GM19397 (cell line): ENCODE measurements at regions not wholly inside any gene's neighbourhood (a gene's known extent, or its start where the extent isn't known, plus 50 kb on each side); places are given as distances from the start of the nearest gene placed in this dataset.
"Not testable (repeated sequence)": the region's sequence is repeated elsewhere in the genome, so short reads cannot be mapped to it uniquely, and the experiment has no call there.

Source experiments
- ATAC-seq: cut with Tn5 transposase; IDR thresholded peaks from one replicate; pipeline ENCODE4 v1.9.1; 2021; ENCODE audit warnings: mild to moderate bottlenecking, moderate library complexity; ENCODE audit not compliant: unreplicated experiment

DNA sequence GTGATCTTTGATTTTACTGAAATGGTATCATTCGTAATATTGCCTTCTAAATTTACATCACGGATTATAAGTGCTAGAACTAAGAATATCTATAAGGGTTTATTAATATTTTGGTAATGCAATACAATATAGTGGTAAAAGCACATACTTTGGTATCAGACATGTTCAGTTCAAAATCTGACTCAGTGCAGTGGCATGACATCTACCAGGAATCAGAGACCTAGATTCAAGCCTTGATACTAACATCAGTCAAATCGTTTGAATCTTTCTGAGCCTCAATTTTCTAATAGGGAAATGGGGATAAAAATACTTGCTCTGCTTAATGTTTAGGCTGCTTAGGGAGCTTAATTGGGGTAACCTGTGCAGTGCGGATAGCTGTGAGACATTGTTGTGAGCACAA lies 488.0 kb downstream of the BCKDHB start:
- ATAC-seq, result no peak

DNA sequence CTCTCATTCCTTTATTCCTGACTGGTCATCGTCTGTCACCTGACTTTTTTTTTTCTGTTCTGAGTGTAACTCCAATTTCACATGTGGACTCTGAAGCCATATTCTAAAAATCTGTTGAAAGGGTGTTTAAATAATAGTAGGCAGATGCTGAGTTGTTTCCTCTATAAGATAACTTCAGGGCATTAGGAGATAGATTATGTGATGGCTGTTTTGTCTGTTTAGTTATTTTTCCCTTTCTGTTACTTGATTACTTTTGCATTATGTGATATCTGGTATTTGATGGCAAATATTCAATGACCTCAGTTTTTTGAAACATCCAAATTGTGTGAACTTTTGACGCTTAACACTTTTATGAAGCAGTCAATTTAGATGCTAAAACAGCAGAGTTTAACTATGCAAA lies 486.0 kb downstream of the BCKDHB start:
- ATAC-seq, result no peak

DNA sequence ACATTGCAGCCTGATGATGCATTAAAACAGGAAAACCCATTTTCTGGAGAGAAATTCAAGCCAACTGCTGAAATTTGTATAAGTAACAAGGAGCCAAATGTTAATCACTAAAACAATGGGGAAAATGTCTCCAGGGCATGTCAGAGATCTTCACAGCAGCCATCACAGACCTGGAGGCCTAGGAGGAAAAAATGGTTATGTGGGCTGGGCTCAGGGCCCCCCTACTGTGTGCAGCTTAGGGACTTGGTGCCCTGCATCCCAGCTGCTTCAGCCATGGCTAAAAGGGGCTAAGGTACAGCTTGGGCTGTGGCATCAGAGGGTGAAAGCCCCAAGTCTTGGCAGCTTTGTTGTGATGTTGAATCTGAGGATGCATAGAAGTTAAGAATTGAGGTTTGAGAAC lies 479.8 kb downstream of the BCKDHB start:
- ATAC-seq, result no peak

DNA sequence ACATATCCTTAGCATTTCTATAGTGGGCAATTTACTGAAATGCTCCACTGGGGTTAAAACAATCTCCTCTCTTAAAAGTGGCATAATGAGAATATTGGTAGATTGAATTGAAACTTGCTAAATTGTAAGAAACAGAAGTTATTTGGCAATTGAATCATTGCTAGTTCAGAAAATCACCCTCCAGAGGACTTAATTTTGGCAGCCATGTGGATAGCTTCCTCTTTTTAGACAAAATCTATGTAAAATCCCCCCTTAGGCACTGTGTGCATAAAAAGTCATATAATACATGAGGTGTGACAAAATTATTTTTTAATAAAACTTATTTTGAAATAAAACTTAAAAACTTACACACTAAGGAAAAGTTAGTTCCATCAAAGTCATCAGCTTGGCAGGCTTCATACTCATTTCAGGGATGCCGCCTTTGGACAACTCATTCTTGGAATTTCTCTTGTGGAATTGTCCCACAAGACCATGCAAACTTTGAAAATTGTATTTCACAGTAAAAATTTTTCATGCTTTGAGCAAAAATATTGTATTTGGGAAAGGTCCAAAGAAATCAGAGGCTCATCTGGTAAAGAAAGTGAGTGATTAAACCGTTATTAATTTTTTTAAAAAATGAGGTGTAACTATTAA lies 473.0 kb downstream of the BCKDHB start:
- ATAC-seq, result no peak

DNA sequence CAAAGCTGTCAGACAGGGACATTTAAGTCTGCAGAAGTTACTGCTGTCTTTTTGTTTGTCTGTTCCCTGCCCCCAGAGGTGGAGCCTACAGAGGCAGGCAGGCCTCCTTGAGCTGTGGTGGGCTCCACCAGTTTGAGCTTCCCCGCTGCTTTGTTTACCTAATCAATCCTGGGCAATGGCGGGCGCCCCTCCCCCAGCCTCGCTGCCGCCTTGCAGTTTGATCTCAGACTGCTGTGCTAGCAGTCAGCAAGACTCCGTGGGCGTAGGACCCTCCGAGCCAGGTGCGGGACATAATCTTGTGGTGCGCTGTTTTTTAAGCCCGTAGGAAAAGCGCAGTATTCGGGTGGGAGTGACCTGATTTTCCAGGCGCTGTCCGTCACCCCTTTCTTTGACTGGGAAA lies 466.8 kb downstream of the BCKDHB start:
- not testable (repeated sequence) for ATAC-seq

DNA sequence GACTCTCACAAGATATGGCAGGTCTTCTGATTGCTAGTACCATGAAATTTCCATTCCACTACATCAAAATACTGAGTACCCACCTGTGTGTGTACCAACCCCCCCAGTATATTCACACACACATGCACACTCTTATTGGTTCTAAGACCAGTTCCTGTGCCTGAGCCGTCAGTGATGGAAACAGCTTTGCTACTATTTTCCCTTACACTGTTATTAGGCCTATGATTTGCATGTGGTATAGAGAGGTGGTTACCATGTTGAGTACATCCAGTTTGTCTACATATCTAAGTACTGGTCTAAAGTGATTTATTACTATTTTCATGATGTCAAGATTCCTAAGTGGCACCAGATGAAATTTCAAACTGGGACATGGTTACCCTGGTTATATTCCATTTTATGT lies 459.9 kb downstream of the BCKDHB start:
- peak; percentile 78 for ATAC-seq

DNA sequence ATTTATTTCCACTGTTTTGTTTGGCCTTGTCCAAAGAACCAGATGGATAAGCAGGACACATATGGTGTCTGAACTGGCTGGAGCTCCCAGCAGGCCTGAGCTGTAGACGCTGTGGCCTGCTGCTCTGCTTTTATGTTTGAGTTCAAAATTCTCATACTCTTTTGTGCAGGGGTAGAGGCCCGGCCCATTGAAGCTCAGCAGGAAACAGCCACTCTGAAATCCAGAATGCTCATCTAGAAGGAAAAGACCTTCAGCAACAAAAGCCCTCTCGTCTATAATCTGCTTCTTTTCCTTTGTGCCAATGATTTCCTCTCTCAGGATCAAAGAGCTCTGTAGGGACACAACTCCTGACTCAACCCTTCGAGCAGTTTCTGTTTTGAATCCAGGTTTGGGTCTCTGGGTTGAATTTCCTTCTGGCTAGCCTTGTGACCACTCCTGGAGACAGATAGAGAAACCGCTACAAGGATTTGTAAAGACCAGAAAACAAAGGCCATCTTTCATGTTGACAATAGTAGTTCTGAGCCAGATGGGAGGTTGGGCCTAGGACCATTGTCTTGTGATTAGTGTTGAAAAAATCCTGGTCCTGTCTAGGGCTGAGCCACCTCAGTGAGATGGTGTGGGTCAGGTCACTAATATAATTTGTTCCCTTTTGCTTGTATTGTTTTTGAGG lies 446.7 kb downstream of the BCKDHB start:
- no peak for ATAC-seq

DNA sequence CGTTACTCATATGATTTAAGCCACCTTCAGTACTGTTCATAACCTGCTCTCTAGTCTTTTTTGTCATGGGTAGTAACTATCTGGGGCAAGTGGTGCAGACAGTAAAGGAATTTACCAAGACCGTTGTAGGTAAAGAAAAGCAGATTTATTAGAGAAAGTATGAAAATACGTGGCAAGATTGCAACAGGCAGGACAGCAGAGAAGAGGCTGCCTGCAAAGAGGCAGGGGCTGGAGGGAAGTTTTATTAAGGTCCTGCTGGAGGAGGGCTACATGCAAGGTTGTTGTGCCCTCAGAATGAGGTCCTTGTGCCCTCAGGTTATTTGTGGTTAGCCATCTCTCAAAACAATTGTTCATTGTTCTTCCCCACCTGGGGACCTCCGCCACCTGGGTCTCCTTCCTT lies 444.3 kb downstream of the BCKDHB start:
- ATAC-seq, result no peak

DNA sequence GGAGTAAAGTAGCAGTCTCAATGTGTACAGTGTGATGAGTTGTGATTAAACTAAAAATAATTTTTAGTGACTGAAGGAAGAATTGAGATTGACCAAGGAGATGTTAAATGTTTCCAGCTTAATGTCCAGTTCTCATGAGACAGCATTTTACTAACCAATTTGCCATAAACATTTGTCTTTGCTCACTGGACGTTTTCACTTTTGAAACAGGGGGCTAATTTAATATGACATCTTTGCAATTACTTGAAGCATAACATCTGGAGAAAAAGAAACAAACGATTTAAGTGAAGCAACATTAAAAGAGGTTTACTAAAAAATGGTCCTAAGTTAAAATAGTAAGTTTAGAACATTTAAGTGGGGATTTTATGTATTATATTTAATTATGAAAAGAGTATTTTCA lies 443.8 kb downstream of the BCKDHB start:
- no peak for ATAC-seq

DNA sequence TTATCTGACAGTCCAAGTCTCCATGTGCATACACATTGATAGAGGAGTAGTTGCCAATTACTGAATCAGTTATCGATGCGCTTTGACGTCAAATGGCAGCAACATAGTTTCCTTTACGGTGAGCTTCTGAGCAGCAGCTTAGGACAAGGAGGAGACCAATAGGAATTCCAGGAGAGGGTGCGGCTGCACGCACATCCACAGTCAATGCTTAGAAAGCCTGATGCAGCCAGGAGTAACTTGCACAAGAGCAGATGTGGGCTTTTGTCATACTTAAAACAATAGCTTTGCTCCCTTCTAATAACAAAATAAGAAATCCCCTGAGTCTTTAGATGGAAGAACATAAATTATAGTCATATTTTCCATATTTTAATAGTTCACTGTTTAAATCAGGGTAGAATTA lies 442.1 kb downstream of the BCKDHB start:
- no peak for ATAC-seq

DNA sequence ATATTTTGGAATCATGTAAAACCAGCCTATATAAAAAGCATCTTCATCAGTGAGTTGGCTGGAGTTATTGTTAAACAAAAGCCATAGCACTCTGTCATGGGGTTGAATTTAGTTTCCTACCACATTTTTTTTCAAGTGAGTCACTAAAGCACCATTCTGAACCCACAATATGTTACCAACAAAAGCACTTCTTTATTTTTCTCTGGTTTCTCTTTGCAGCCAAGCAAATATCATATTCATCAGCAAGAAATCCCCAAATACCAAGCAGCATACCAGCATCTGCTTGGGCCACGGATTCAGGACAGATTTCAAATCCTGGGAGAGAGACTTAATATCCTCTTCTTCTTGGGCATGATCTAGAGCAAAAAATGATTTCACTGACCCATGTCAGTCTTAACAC lies 441.4 kb downstream of the BCKDHB start:
- ATAC-seq, result no peak

DNA sequence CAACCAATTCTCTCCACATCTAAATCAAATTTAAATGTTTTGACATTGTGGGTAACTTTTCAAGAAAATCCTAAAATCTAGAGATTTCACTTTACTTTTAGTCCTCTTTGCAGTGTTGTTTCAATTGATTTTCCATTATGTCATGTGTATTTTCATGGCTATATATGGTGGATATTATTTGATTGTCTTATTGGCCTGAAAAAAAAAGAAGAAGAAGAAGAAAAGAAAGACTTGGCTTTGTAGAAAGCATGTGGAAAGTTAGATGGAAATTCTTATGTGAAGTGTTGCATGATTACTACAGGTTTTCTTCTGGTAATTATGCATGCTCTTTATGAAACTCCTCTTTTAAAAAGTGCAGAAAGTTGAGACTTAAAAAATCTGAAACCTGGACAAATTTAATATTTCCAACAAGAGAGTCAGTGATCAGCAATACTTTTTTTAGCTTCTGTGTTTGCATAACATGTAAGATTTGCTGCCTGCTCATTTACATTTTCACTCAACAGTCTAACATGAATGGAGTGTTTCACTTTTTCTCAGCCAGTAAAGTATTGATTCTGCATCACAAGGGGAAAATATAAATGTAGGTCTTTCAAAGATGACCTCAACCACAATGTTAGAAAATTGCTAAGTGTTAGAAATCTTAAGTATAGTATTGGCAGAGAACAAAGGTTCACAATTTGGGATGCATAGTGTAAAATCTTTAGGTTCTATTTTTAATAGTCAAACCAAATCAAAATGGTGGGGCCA lies 438.7 kb downstream of the BCKDHB start:
- no peak for ATAC-seq

DNA sequence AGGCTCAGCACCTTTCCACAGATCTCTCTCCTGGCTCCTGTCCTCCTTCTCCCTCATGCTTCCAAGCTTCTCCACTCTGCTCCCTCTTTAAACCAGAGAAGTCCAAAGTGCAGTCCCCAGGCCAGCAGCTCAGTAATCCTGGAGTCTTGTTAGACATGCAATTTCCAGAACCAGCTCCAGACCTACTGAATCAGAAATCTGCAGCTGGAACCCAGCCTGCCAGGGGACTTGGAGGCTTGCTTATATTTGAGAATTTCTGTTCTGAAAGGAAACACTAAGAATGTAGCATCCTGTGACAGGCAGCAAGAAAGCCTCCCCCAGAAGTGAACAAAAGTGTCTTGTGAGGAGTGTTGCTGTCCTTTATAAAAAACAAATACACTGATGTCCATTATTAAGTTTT lies 438.1 kb downstream of the BCKDHB start:
- ATAC-seq, result no peak

DNA sequence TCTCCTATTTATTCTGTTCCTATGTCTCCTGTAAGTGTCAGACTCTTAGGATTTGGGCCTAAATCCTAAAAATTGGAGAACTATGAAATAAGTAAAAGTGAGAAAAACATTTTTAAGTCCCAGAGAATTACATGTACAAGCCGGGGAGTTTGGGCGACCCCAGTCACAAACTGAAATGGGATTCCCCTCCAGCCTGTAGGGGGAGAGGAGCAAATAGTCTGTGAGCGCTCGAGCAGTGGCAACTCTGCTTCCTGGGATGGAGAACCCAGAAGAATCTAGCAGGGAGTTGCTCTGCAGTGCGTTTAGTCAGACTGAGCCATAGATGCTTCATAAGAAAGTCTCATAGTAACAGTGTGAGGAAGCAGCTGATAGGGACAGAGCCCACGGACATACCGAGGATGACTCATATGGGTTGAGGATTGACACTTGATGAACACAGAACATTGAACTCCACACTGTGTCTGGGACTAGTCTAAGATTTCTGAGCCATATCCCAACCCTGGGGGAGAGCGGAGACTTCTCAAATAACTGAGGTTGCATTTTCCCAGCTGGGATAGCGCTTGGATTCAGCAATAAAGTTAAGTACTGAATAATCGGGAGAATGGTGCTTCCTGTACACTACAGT lies 437.2 kb downstream of the BCKDHB start:
- ATAC-seq, result no peak

DNA sequence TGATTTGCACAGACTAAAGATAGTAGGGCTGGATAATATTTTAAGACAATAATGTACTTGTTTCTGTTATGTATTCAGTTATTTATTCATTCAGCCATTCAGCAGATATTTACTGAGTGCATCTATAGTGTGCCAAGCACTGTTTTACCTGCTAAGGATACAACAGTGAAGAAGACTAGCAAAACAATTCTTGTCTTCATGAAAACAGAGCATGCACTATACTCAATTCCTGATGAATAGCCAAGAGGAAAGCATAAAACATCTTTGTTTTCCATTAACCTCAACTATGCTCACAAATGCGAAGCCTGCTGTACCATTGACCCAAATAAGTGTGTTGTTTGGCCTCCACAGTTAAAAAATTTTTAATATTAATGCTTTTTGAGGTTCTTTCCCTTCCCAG lies 436.7 kb downstream of the BCKDHB start:
- no peak for ATAC-seq

DNA sequence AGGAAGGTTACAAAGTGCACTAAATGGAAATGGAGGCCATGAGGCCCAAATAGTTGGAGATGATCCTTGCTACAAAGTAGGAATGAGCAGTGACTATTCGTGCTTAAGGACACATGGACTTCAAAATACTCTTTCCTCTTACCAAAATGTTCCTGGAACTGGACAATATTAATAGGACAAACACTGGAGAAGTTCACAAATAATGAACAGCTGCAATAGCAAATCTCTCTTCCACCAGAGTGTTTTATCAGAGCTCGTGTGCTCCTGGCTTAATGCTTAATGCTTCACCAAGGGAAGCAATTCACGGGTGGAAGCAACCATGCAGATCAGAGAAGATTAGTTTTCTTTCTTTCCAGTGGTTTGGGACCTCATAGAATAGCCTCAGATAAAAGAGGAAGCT lies 435.4 kb downstream of the BCKDHB start:
- ATAC-seq, result no peak

DNA sequence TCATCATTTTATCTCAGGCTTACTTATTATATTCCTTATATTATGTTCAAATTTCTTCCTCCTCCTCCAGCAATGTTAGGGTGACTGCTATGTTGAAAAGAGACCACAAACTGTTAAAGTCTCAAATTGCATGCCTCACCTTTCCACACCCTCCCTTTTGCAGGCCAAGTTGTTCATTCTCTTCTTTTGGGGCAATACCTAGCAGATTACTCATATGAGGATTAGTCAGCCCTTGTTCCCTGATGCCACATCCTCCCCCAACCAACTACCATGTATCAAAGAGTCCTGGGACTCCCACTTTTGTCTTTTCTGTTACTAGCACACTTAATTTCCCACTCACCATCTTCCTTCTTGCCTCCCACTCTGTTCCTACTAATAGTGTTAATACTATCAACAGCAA lies 434.7 kb downstream of the BCKDHB start:
- no peak for ATAC-seq

DNA sequence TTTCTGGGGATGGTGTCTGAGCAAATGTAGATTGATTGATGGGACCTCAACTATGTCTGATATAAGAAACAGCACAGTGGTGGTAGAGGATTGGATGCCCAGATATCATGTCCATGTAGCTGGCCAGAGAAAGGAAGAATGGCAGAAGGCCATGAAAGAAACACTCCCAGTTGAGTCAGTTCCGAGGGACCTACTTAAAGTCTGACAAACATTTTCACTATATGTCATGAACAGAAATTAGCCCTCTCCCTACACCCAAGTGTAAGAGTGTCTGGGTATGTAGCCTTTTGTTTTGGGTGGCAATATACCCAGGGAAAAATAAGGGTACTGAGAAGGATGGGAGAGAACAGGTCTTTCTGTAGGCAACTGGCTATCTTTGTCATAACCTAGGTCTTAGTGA lies 434.2 kb downstream of the BCKDHB start:
- ATAC-seq, result no peak

DNA sequence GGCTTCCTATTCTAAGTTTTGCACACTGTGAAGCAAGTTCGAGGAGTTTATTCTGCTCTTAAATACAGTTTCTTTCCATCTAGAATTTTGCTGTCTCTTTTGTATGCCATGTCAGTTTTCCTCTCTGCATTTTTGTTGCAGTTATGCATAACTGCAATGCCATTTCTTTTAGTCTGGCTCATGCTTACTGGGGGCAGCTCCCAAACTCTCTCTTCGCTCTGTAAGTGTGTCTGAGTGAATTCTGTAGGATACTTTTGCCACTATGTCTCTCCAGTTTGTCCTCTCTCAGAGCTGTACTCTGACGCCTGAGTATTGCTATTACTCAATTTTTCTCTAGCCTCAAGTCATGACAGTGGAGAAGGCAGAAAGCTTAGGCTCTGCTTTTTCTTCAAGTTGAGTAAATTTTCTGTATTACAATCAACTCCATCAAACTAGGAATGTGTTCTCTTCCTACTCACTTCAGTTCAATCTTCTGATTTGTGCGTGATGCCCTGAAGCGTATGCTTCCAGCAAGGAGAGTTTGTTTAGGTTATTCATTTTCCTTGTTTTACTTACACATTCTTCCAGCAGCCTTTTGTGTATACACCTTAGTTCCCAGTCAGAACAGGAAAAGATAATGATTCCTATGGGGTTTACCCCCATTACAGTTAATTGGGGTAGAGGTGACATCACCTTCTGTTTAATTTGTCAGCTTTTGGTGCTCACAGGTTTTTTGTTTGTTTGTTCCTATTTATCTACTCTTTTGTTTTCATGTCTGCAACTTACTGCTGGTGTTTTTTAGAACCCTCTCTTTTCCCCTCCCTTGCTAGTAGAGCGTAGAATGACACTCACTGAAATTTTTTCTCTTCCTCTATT lies 430.9 kb downstream of the BCKDHB start:
- ATAC-seq, result no peak

DNA sequence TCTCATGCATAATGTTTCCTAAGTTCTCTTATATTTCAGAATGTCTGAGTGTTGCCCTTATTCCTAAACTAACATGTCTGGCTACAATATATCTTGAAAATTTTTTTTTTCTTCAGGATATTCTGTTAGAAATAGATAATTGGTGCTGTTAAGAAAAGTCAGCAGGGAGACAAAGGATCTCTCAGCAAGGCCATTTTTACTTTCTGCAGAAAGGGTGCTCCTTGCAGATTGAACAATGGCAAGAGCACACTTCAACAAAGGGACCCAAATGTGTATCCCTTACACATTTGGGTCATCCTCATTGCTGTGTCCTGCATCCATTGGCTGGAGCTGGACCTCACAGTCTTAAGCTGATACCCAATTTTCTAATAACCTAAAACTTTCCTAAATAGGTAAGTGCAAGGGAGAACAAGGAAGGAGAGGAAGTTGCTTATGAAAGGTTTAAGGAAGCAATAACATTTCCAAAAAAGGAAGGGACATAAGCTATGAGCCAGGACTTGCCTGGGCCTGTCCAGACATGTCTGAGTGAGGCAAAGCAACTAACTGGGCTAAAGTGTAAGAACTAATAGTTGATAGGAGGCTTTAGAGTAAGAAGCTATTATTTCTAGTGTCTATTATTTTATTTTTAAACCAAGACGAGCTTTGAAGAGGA lies 429.6 kb downstream of the BCKDHB start:
- no peak for ATAC-seq
